Esophagus muscularis mucosa (tissue), 4 donors: ENCODE measurements at regions not wholly inside any gene's neighbourhood (a gene's known extent, or its start where the extent isn't known, plus 50 kb on each side); places are given as distances from the start of the nearest gene placed in this dataset.
"Not testable (repeated sequence)": the region's sequence is repeated elsewhere in the genome, so short reads cannot be mapped to it uniquely, and the experiment has no call there.

Experiments used
- DNase-seq: peaks from one replicate; pipeline ENCODE4 v3.0.0-alpha.2; 2017; ENCODE audit errors: extremely low spot score
- H3K27ac ChIP-seq, 4 donors: fragments of 200-600 bp; sonication (generic); replicated peaks in 1 of 4; 1 replicate in 3 of 4; 2 replicates in 1 of 4; pipeline ENCODE4 v1.5.1; 2016 to 2019; ENCODE audit warnings: mild to moderate bottlenecking in 1 of 4
- H3K27me3 ChIP-seq, 4 donors: fragments of 200-600 bp; sonication (generic); one replicate each; pipeline versions ENCODE4 v1.5.1 to v1.6.0; 2016 to 2019
- H3K36me3 ChIP-seq, 4 donors: fragments of 200-600 bp; sonication (generic); one replicate each; pipeline ENCODE4 v1.5.1; 2016 to 2019
- H3K4me1 ChIP-seq, 4 donors: fragments of 200-600 bp; sonication (generic); one replicate each; pipeline ENCODE4 v1.5.1; 2016 to 2019
- H3K4me3 ChIP-seq, 4 donors: fragments of 200-600 bp; sonication (generic); 1 replicate in 2 of 4; 2 replicates in 2 of 4; pipeline ENCODE4 v1.5.1; 2016 to 2019; ENCODE audit warnings: mild to moderate bottlenecking in 4 of 4, moderate library complexity in 1 of 4
- H3K9me3 ChIP-seq, 4 donors: fragments of 200-600 bp; sonication (generic); 1 replicate in 3 of 4; 2 replicates in 1 of 4; pipeline ENCODE4 v1.5.1; 2016 to 2019
- CTCF ChIP-seq, 3 experiments: fragments of 200-600 bp in 2 of 3; fragments of 450-650 bp in 1 of 3; sonication (generic) in 2 of 3; IDR thresholded peaks; one replicate each; pipeline ENCODE4 v1.5.1; 2017 to 2019; ENCODE audit warnings: antibody characterized with exemption in 3 of 3, mild to moderate bottlenecking in 2 of 3, moderate library complexity in 1 of 3
- EP300 ChIP-seq: sonication (generic); formaldehyde crosslinking; IDR thresholded peaks from one replicate; pipeline ENCODE4 v1.6.1; 2017; ENCODE audit warnings: antibody characterized with exemption
- POLR2A ChIP-seq: fragments of 450-650 bp; IDR thresholded peaks from one replicate; pipeline ENCODE4 v1.6.1; 2017; ENCODE audit warnings: antibody characterized with exemption, moderate library complexity, mild to moderate bottlenecking, low read depth
- POLR2AphosphoS5 ChIP-seq, 2 donors: sonication (generic); formaldehyde crosslinking; IDR thresholded peaks; one replicate each; pipeline ENCODE4 v1.6.1; 2017; ENCODE audit warnings: antibody characterized with exemption in 2 of 2
- WGBS: methylation state at CpG from one replicate; pipeline ENCODE4 v1.1.5; 2018; 5-methylcytosine and 5-hydroxymethylcytosine counted together
- intact Hi-C: fragments of 100-400 bp; cut with DNase I; formaldehyde crosslinking; loops from one replicate; pipeline ENCODE4 v1.15.1; 2023

- intact Hi-C loops, H3K27ac ChIP-seq, H3K4me3 ChIP-seq, H3K36me3 ChIP-seq, DNase-seq, H3K27me3 ChIP-seq, H3K4me1 ChIP-seq, H3K9me3 ChIP-seq: not testable (repeated sequence)
- 93% methylated on average over 12 of the region's 12 CpGs for WGBS
Observed at GRCh38 chr2:158866082-158866481, 71.0 kb downstream of the DAPL1 start.

DNA sequence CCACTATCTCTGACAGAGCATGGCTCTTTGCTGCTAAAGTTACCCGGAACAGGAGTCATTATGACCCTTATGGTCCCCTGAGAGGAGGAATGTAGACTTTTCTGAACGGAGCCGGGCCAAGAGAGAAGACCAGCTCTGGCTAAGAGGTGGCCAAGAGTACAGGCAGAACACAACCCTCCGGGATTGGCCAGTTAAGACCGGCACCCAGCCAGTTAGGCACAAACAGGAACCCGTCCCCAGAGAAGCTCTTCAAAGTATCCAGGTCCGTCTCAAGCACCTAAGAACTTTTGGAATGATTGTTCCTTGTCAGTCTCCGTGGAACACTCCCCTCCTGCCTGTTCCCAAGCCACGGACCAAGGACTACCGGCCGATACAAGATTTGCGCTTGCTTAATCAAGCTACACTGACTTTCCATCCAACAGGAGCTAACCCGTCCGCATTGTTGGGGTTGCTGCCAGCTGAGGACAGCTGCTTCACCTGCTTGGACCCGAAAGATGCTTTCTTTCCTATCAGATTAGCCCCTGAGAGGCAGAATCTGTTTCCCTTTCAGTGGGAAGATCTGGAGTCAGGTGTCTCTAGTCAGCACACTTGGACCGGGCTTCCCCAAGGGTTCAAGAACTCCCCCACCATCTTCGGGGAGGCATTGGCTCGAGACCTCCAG lies 72.5 kb downstream of the DAPL1 start:
- H3K4me3 ChIP-seq, H3K36me3 ChIP-seq, H3K27me3 ChIP-seq, DNase-seq, intact Hi-C loops, H3K27ac ChIP-seq, H3K9me3 ChIP-seq, H3K4me1 ChIP-seq: not testable (repeated sequence)
- 92% methylated on average over 18 of the region's 18 CpGs for WGBS

DNA sequence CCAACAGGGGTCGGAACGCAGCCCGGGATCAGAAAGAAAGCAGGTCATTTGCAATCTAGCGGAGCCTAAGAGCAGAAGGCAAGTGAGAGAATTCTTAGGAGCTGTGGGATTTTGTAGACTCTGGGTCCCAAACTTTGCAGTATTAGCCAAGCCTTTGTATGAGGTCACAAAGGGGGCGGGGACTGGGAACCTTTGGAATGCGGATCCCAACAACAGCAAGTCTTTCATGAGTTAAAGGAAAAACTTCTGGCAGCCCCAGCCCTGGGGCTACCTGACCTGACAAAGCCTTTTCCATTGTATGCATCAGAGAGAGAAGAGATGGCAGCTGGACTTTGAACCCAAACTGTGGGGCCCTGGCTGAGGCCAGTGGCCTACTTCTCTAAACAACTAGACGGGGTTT lies 73.3 kb downstream of the DAPL1 start:
- H3K27ac ChIP-seq, H3K9me3 ChIP-seq, intact Hi-C loops, H3K36me3 ChIP-seq, H3K27me3 ChIP-seq, DNase-seq, H3K4me1 ChIP-seq, H3K4me3 ChIP-seq: not testable (repeated sequence)
- WGBS = 82% methylated on average over 7 of the region's 7 CpGs

DNA sequence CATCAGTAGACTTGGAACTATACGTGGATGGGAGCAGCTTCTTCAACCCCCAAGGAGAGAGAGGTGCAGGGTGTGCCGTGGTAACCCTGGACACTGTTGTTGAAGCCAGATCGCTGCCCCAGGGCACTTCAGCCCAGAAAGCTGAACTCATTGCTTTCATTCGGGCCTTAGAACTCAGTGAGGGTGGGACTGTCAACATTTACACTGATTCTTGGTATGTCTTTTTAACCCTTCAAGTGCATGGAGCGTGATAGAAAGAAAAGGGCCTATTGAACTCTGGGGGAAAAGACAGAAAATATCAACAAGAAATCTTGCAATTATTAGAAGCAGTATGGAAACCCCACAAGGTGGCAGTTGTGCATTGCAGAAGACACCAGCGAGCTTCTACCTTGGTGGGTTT lies 74.0 kb downstream of the DAPL1 start:
- not testable (repeated sequence) for H3K9me3 ChIP-seq

DNA sequence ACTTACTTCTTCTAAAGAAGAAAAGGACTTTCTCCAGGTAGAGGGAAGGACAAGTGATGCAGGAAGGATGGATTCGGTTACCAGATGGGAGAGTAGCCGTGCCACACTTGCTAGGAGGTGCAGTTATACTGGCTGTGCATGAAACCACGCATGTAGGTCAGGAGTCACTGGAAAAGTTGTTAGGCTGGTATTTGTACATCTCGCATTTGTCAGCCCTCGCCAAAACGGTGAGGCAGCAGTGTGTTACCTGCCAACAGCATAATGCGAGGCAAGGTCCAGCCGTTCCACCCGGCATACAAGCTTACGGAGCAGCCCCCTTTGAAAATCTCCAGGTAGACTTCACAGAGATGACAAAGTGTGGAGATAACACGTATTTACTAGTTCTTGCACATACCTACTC lies 74.5 kb downstream of the DAPL1 start:
- H3K36me3 ChIP-seq, H3K27me3 ChIP-seq, intact Hi-C loops, H3K27ac ChIP-seq, H3K9me3 ChIP-seq, DNase-seq, H3K4me3 ChIP-seq, H3K4me1 ChIP-seq: not testable (repeated sequence)
- WGBS = 94% methylated on average over 9 of the region's 11 CpGs

More for the DNA sequence above, 74.0 kb downstream of the DAPL1 start:
- DNase-seq, intact Hi-C loops, H3K27ac ChIP-seq, H3K4me1 ChIP-seq, H3K4me3 ChIP-seq, H3K36me3 ChIP-seq, H3K27me3 ChIP-seq: not testable (repeated sequence)
- 56% methylated on average over 4 of the region's 6 CpGs for WGBS

DNA sequence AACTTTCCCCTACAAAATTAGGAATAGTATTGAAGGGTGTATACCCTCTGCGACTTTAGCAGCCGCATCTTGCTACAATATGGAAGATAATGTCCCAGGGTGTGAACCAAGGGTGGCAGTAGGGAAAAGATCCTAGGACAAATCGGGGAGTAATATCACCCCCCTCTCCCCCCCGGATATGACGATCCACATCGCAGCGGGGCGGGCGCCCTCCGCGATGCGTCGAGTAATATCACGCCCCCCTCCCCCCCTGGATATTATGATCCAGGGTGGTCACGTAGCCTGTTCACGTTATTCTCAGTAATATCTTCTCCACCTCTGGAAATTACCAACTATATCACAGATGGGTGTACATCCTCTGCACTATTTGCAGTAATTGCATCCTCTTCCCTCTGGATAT lies 82.9 kb downstream of the DAPL1 start:
- Histone ChIP-seq H3K4me3 (no peak overlapping the region), H3K27me3 (no peaks in the 10 kb centered on the region), H3K27ac (no peak overlapping the region), H3K36me3 (no peaks in the 10 kb centered on the region), H3K4me1 (no peaks in the 10 kb centered on the region), H3K9me3 (no peaks in the 10 kb centered on the region)
- 90% methylated on average over 16 of the region's 16 CpGs for WGBS
- TF ChIP-seq EP300 = no peak
- TF ChIP-seq POLR2AphosphoS5 (IDR thresholded peaks at IDR 0.05) = no peak
- TF ChIP-seq POLR2A = no peak
- no peak for TF ChIP-seq CTCF (IDR thresholded peaks at IDR 0.05)
- no peak for DNase-seq
- intact Hi-C loops = no loop called here

DNA sequence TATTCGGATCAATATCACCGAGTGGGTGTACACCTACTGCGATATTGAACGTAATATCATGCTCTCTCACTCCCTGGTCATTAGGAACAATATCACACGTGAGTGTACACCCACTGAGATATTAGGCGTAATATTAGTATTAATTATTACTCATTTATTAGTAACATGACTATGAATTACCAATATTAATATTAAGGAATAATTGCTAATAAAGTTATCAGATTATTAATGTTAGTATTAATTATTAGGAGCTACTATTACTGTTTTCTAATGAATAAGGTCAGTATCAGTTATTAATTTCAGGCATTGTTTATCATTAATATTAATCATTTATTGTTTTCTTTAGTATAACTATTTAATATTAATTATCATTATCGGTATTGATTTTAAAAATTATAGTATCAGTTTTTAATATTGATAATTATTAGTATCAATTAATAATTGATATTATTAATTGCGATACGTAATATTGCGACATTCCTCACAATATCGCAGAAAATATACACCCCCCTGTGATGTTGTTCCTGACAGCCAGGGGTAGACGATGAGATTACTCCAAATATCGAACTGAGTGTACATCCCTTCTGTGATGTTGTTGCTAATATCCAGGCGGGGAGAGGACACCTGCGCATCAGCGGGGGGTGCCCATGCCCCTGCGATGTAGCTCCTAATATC lies 84.2 kb downstream of the DAPL1 start:
- H3K9me3 ChIP-seq = no peaks in the 10 kb centered on the region
- DNase-seq = no peak
- H3K4me1 ChIP-seq = no peaks in the 10 kb centered on the region
- intact Hi-C loops = no loop called here
- H3K27ac ChIP-seq = no peak overlapping the region
- no peak for TF ChIP-seq POLR2A
- no peak for TF ChIP-seq POLR2AphosphoS5 (IDR thresholded peaks at IDR 0.05)
- no peak for TF ChIP-seq EP300
- no peak for TF ChIP-seq CTCF (IDR thresholded peaks at IDR 0.05)
- H3K27me3 ChIP-seq = no peaks in the 10 kb centered on the region
- H3K36me3 ChIP-seq = no peaks in the 10 kb centered on the region
- WGBS = 95% methylated on average over 17 of the region's 17 CpGs
- H3K4me3 ChIP-seq = no peak overlapping the region
